ACC112 (cell line): ENCODE measurements at regions not wholly inside any gene's neighbourhood (a gene's known extent, or its start where the extent isn't known, plus 50 kb on each side); places are given as distances from the start of the nearest gene placed in this dataset.
"Not testable (repeated sequence)": the region's sequence is repeated elsewhere in the genome, so short reads cannot be mapped to it uniquely, and the experiment has no call there.

Experiments used
- H2AFZ ChIP-seq: fragments of 200-600 bp; sonication (generic); one replicate; pipeline ENCODE4 v1.6.0; 2017; ENCODE audit warnings: antibody characterized with exemption, low read length; ENCODE audit not compliant: unreplicated experiment
- H3K27ac ChIP-seq: fragments of 200-600 bp; sonication (generic); 2 replicates; pipeline ENCODE4 v1.5.1; 2014; ENCODE audit warnings: low read depth, mild to moderate bottlenecking, antibody characterized with exemption, low read length, moderate library complexity
- H3K27me3 ChIP-seq: fragments of 200-600 bp; sonication (generic); 2 replicates; pipeline ENCODE4 v1.6.1; 2014; ENCODE audit warnings: mild to moderate bottlenecking, antibody characterized with exemption, low read length, moderate library complexity, mixed read lengths; ENCODE audit not compliant: insufficient read depth
- H3K36me3 ChIP-seq: fragments of 200-600 bp; sonication (generic); 2 replicates; pipeline ENCODE4 v1.6.1; 2016; ENCODE audit warnings: mild to moderate bottlenecking, antibody characterized with exemption, low read length, moderate library complexity, mixed read lengths; ENCODE audit not compliant: insufficient read depth
- H3K4me1 ChIP-seq: fragments of 200-600 bp; sonication (generic); one replicate; pipeline ENCODE4 v1.6.1; 2016; ENCODE audit warnings: low read length, mixed read lengths; ENCODE audit not compliant: insufficient read depth, unreplicated experiment, control insufficient read depth
- H3K4me3 ChIP-seq: fragments of 200-600 bp; sonication (generic); 2 replicates; pipeline ENCODE4 v1.5.1; 2014; ENCODE audit warnings: mild to moderate bottlenecking, low read depth, low read length
- H3K79me2 ChIP-seq: fragments of 200-600 bp; sonication (generic); one replicate; pipeline ENCODE4 v1.6.0; 2016; ENCODE audit warnings: low read length; ENCODE audit not compliant: control insufficient read depth, unreplicated experiment, insufficient read depth

DNA sequence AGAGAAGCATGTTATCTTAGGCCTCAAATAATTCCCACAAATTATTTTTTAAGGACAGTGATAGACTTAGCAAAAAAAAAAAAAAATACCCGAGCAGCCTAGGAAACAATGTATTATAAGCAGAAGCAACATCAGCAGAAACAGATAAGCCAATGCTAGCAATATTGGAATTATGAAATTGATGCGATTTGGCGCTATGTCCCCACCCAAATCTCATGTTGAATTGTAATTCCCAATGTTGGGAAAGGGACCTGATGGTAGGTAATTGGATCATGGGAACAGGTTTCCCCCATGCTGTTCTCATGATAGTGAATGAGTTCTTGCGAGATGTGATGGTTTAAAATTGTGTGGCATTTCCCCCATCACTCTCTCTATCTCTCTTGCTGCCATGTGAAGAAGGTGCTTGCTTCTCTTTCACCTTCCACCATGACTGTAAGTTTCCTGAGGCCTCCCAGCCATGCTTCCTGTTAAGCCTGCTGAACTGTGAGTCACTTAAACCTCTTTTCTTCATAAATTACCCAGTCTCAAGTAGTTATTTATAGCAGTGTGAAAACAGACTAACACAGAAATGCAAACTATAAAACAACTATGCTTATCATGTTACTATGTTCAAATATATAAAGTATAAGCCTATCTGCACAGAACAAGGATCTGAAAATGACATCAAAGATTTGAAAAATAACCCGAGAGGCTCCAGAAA, 75.6 kb upstream of the HIVEP3 start:
- H3K36me3 ChIP-seq = no peaks in the 10 kb centered on the region
- H3K27ac ChIP-seq = no peak overlapping the region
- no peaks in the 10 kb centered on the region for H3K27me3 ChIP-seq
- no peak overlapping the region for H2AFZ ChIP-seq
- no peak overlapping the region for H3K4me3 ChIP-seq
- no peaks in the 10 kb centered on the region for H3K79me2 ChIP-seq
- no peaks in the 10 kb centered on the region for H3K4me1 ChIP-seq

DNA sequence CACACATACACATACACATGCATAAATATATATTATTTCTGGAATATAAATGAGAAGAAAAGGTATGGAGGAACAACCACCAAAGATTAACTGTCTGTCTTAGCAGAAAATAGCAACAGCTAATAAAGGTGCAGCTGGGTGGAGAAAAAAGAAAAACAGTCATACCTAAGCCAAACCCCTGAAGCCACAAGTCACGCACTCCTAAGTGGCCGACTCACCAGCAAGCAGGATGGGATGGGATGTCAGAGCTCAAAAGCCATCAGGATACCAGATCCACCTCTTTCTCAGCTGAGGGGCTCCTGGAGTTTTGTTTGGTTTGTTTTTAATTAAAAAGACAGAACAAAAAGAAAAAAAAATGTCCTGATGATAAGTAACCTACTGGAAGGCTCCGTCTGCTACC, 64.7 kb upstream of the HIVEP3 start:
- Histone ChIP-seq H2AFZ (no peak overlapping the region), H3K4me3 (no peak overlapping the region), H3K4me1 (no peaks in the 10 kb centered on the region), H3K27ac (no peak overlapping the region), H3K27me3 (no peaks in the 10 kb centered on the region), H3K79me2 (no peaks in the 10 kb centered on the region), H3K36me3 (no peaks in the 10 kb centered on the region)

DNA sequence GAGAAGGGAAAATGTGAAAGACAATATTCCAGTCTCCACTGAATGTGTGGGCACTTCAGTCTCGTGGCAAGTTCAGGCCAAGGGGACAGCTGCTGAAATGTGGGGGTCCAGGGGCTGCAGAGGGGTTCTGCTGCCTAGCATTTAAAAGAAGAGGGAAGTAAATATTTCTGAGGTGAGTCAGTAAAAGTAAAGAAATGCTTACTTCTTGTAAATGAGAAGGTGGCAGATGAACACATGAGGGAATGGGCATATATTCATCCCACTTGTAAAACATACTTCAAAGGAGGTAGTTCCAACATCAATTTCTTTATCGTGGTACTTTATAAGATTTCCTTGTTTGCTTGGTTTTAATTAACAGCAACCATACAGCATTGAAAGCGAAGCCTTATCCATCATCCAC, 63.1 kb upstream of the HIVEP3 start:
- Histone ChIP-seq H3K79me2 (no peaks in the 10 kb centered on the region), H3K27me3 (no peaks in the 10 kb centered on the region), H3K4me3 (no peak overlapping the region), H3K36me3 (no peaks in the 10 kb centered on the region), H2AFZ (no peak overlapping the region), H3K27ac (no peak overlapping the region), H3K4me1 (no peaks in the 10 kb centered on the region)

DNA sequence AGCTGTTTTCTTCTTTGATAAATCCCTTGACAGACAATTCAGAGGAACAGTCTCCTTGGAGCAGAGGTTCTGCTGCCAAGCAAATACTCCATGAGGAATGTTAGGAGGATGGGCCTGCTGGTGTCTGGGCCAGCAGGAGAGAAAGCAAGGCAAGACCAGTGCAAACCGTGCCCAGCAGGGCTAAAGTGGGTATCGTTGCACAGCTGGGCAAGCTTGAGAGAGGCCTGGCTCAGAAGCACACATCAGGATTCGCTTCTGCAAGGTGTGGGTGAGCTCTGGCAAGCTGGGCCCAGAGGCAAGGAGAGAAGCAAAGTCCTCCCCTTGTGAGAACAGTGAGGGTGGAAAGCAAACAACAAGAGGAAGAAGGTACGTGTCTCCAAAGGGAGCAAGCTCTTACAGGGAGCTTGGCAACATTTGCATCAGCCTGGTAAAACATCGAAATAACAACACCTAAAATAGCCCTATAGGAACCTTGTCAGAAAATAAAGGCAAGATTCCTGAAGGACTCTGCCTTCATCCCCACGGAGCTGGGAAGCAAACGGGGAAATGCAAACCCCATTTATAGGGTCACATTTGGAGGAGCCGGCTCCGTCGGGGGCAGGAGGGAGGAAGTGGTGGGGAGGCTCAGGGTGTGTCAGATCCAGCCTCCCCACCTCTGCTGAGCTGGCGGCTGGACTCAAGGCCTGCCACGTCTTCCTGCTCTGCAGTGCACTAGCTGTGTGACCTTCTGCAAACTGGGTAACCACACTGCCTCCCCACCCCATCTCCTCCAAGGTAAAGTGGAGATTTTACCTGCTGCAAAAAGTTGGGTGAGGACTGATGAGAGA, 62.3 kb upstream of the HIVEP3 start:
- H3K36me3 ChIP-seq = no peaks in the 10 kb centered on the region
- H3K79me2 ChIP-seq = no peaks in the 10 kb centered on the region
- no peak overlapping the region for H3K4me3 ChIP-seq
- H3K27ac ChIP-seq = no peak overlapping the region
- H2AFZ ChIP-seq = no peak overlapping the region
- H3K27me3 ChIP-seq = no peaks in the 10 kb centered on the region
- no peaks in the 10 kb centered on the region for H3K4me1 ChIP-seq

DNA sequence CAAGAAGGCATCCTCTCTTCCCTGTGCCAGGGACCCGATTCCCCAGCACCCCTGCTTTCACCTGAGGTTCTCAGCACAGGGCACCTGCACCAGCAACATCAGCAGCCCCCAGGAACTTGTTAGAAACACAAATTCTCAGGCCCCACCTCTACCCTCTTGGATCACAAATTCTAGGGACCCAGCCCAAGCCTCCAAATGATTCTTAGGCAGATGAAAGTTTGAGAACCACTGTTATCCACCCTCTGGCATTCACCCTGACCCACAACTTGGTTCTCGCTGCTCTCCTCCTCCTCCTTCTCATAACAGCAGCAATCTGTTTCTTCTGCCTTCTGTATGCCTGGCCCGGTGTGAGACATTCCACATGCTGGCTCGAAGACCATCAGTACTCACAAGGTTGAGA, 60.3 kb upstream of the HIVEP3 start:
- Histone ChIP-seq H2AFZ (no peak overlapping the region), H3K79me2 (no peaks in the 10 kb centered on the region), H3K36me3 (no peaks in the 10 kb centered on the region), H3K27ac (no peak overlapping the region), H3K4me1 (no peaks in the 10 kb centered on the region), H3K4me3 (no peak overlapping the region), H3K27me3 (no peaks in the 10 kb centered on the region)

DNA sequence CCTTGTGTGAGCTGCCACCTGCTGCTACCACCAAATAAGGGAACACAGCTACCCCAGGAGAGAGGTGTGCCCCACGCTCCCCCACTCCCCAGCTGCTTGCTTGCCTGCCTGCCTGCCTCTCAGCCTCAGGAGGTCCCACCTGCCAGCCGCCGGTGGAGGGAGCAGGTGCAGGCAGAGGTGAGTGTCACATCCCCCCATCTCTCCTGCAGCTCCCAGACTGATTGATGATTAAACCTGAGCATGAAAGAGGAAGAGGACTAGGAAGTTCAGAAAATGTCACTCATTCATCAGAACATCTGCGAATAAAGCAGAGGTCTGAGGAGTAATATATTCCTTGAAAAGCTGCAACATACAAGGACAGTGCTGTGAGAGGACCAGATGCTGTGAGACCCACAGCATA, 58.6 kb upstream of the HIVEP3 start:
- no peak overlapping the region for H3K27ac ChIP-seq
- no peaks in the 10 kb centered on the region for H3K4me1 ChIP-seq
- H3K4me3 ChIP-seq = no peak overlapping the region
- H3K27me3 ChIP-seq = no peaks in the 10 kb centered on the region
- H3K79me2 ChIP-seq = no peaks in the 10 kb centered on the region
- no peaks in the 10 kb centered on the region for H3K36me3 ChIP-seq
- H2AFZ ChIP-seq = no peak overlapping the region

DNA sequence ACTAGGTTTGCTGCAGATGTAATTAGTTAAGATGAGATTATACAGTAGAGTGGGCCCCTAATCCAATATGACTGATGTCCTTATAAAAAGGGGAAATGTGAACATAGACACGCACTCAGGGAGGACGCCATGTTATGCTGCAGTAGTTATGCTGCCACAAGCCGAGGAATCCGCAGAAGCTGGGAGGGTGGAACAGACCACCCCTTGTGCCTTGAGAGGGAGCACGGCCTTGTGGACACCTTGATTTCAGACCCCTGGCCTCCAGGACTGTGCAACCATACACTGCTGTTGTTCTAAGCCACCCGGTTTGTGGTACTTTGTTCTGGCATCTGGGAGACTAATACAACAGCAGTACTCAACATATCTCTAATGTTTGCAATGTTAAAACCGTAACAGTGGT, 57.9 kb upstream of the HIVEP3 start:
- H3K4me3 ChIP-seq = no peak overlapping the region
- H3K36me3 ChIP-seq = no peaks in the 10 kb centered on the region
- H2AFZ ChIP-seq = no peak overlapping the region
- no peaks in the 10 kb centered on the region for H3K4me1 ChIP-seq
- no peaks in the 10 kb centered on the region for H3K79me2 ChIP-seq
- no peaks in the 10 kb centered on the region for H3K27me3 ChIP-seq
- H3K27ac ChIP-seq = no peak overlapping the region

DNA sequence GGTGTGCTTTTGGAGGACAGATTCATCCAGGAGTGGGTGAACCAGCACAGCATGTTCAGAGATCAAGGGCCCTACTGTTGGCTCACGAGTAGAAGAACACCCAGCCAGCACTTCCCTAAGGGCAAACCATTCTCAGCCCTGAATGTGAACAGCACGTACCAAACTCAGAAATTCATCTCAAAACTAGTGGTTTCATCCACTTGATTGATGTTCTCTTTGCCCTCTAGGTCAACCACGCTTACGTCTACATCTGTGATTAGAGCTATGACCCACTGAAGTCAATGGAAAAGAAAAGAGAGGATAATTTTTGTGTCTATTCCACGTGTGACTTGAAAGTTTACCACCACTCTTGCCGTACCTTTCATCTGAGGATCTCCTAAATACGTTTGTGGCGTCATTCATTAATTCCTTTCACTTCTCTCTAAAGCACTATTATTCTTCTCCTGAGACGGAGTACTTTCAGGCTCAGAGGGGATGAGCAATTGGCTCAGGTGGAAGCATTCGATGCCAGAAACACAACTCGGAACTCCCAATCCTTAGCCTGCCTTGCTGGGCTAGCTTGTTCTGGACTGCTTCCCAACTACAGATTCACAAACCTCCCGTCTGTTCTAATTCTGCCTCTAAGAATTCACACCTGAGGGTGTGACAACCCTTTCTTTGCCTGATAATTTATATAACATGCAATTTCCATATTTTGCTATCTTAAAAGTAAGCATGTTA, 57.3 kb upstream of the HIVEP3 start:
- H3K27ac ChIP-seq = no peak overlapping the region
- H3K79me2 ChIP-seq = no peaks in the 10 kb centered on the region
- no peaks in the 10 kb centered on the region for H3K27me3 ChIP-seq
- no peaks in the 10 kb centered on the region for H3K36me3 ChIP-seq
- no peak overlapping the region for H2AFZ ChIP-seq
- no peaks in the 10 kb centered on the region for H3K4me1 ChIP-seq
- no peak overlapping the region for H3K4me3 ChIP-seq

DNA sequence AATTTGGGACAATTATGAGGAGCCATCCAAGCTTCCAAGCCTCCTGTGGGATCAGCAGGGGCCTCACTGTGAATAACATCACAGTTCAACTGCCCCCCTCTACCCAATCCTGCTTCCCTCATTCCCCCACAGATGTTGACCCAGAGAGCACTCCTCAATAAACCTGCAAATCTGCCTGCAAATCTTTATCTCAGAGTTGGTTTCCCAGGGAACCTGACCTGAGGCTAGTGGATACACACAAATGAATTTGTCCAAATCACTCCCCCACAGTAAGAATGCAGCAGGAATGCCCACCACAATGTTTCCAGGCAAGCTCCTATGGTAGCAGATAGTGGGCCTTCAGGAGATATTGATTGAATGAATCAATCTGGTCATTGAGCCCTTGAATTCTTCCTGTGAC, 56.4 kb upstream of the HIVEP3 start:
- no peak overlapping the region for H2AFZ ChIP-seq

DNA sequence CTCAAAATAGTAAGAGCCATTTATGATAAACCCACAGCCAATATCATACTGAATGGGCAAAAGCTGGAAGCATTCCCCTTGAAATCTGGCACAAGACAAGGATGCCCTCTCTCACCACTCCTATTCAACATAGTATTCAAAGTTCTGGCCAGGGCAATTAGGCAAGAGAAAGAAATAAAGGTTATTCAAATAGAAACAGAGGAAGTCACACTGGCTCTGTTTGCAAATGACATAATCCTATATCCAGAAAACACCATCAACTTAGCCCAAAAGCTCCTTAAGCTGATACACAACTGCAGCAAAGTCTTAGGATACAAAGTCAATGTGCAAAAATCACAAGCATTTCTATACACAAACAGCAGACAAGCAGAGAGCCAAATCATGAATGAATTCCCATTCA, 49.8 kb upstream of the HIVEP3 start:
- H3K4me3 ChIP-seq, H3K27me3 ChIP-seq, H2AFZ ChIP-seq, H3K27ac ChIP-seq, H3K79me2 ChIP-seq, H3K36me3 ChIP-seq, H3K4me1 ChIP-seq: not testable (repeated sequence)

More for the DNA sequence above, 56.4 kb upstream of the HIVEP3 start:
- H3K79me2 ChIP-seq = no peaks in the 10 kb centered on the region
- no peak overlapping the region for H3K4me3 ChIP-seq
- no peak overlapping the region for H3K27ac ChIP-seq
- no peaks in the 10 kb centered on the region for H3K4me1 ChIP-seq
- H3K36me3 ChIP-seq = no peaks in the 10 kb centered on the region
- H3K27me3 ChIP-seq = no peaks in the 10 kb centered on the region
